A172 (cell line): ENCODE measurements at regions not wholly inside any gene's neighbourhood (a gene's known extent, or its start where the extent isn't known, plus 50 kb on each side); places are given as distances from the start of the nearest gene placed in this dataset.
"Not testable (repeated sequence)": the region's sequence is repeated elsewhere in the genome, so short reads cannot be mapped to it uniquely, and the experiment has no call there.

ENCODE experiments used
- DNase-seq: peaks from one replicate; pipeline ENCODE4 v3.0.0-alpha.2; 2015; ENCODE audit warnings: low spot score

DNA sequence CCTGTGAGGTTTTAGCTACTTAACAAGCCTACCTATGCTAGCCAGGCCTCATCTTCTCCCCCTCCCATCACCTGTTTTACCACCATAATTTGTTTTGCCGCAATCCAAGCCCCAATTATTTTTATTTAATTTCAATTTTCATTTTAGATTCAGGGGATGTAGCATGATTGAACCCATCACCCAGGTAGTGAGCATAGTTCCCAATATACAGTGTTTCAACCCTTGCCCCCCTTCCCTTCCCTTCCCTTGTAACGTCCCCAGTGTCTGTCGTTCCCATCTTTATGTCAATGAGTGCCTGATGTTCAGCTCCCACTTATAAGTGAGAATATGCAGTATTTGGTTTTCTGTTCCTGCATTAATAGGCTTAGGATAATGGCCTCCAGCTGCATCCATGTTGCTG, 885.0 kb downstream of the UQCRFS1 start:
- DNase-seq, result no peak

- no peak for DNase-seq
Measured at GRCh38 chr19:28326746-28327145, 886.2 kb downstream of the UQCRFS1 start.

DNA sequence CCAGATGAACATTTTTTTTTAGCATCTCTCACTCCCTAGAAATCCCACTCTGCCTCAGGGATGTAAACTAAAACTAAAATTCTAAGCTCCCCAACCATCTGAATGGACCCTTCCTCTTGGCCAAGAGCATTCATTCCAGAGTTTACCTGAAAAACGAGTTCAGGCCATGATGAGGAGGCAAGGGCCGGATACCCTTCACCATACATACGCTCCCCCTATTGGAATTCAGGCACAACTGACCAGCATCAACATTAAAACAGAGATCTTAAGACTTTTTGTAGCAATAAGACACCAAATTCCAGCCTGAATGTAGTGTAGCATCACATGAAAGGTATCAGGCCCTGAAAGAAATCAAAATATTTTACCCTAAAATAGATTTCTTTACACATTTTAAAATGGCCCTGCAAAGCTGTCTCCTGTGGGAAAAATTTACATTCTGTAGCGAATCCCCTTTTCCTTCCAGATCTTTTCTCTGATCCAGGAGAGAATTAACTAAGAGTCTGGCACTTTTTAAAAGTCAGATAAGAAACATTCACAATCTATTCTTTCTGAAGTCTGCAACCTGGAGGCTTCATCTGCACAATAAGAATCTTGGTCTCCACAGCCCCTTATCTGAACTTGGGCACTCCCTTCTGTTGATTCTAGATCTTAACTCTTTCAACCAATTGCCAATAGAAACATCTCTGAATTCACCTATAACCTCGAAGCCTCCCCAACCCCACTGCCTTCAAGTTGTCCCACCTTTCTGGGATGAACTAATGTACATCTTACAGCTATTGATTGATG, 888.5 kb downstream of the UQCRFS1 start:
- DNase-seq, result no peak

DNA sequence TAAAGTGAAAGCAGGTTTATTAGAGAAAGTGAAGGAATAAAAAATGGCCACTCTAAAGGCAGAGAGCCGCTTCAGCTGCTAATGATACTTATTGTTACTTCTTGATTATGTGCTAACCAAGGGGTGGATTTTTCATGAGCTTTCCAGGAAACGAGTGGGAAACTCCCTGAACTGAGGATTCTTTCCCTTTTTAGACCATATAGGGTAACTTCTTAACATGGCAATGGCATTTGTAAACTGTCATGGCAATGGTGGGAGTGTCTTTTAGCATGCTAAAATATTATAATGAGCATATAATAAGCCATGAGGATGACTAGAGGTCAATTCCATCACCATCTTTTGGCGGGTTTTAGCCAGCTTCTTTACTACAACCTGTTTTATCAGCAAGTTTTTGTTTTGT, 890.0 kb downstream of the UQCRFS1 start:
- DNase-seq, result no peak

DNA sequence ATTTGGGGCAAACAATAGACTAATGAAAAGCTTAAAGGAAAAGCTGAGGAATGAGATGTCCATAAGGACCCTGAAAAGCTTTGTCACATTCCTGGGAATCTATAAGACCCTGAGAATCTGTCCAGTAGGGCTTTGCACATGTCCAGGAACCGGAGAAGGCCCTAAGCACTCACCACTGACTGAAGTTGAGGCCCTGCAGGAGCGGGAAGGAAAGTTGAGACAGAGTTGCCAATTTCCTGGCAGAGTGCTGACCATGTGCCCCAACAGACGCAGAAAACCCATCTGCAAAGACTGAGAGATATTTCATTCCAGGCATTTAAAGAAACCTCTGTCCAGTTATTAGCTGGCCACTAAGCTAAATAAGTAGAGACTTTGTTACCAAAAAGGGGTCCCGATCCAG, 890.5 kb downstream of the UQCRFS1 start:
- no peak for DNase-seq

GRCh38 chr19:28319918-28320317, 893.0 kb downstream of the UQCRFS1 start:
- DNase-seq, result no peak

GRCh38 chr19:28319227-28319626, 893.7 kb downstream of the UQCRFS1 start:
- DNase-seq, result no peak

DNA sequence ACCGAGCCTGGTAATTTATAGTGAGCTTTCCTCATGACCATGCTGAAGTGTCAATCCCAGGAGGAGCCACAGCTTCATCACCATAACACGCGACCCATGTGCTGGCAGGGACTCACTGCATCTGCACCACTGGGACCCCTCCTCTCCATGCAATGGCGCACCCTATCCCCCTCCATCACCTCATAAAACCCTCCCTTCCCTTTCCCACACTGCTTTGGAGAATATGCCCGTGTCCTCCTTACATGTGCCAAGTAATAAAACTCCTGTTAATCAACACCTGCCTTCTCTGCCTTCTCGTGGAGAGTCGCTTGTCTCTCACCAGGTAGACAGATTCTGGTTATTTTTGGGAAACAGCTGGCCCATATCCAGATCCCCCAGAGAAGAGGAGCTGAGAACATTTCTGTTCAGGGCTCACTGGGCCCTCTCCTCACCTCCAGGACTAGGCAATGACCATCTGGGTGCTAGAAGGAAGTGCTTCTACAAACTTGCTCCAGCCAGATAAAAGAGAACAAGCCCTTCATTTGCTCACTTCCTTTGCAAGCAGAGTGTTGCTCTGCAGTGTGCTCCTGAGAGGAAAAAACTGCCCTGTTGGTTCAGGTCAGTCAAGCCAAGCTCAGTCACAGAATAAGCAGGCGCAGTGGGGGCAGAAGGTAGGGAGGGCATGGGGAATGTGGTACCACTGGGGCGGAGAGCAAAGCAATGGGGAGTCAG, 894.3 kb downstream of the UQCRFS1 start:
- DNase-seq, result no peak

GRCh38 chr19:28316464-28316863, 896.5 kb downstream of the UQCRFS1 start:
- DNase-seq, result no peak

- no peak for DNase-seq
Measured at GRCh38 chr19:28314756-28315155, 898.2 kb downstream of the UQCRFS1 start.

GRCh38 chr19:28314287-28314686, 898.7 kb downstream of the UQCRFS1 start:
- DNase-seq, result no peak

GRCh38 chr19:28313633-28314032, 899.3 kb downstream of the UQCRFS1 start:
- peak; percentile 95 for DNase-seq

DNA sequence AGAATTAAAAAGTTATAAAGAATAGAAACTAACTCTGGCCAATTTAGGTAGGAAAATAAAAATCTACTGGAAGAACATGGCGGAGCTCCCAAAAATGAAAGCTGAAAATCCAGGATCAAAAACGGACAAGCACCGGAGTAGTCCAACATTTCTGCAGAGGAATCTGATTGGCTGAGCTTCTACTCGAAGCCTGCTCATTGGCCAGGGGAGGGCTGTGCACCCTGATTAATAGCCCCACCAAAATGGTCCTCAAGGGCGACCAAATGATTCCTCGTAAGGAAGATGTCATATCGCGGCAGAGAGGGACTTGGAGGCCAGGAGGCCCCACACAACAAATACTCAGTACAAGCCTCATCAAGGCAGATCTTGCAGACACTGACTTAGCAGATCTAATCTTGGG, 900.7 kb downstream of the UQCRFS1 start:
- no peak for DNase-seq

- not testable (repeated sequence) for DNase-seq
Measured at GRCh38 chr19:28310829-28311228, 902.1 kb downstream of the UQCRFS1 start.

GRCh38 chr19:28309070-28309469, 903.9 kb downstream of the UQCRFS1 start:
- no peak for DNase-seq

DNA sequence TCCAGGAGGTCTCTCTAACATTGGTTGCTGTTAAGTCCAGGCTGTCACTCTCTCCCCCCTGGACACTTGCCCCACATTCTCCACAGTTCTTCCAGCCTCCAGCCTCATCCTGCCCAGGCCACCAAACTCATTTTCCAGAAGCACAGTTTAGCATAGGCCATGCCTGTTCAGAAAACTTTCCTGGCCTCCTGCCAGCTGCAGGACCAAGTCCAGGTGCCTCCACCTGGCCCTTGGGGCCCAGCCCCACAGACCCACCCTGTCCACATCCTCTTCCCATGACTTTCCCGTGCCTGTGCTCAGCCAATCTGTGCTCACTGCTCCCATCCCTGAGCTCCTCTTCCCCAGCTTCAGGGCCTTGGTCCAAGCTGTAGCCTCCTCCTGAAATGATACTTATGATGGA, 905.0 kb downstream of the UQCRFS1 start:
- DNase-seq, result no peak

- DNase-seq, result no peak
Measured at GRCh38 chr19:28307487-28307886, 905.5 kb downstream of the UQCRFS1 start.

DNA sequence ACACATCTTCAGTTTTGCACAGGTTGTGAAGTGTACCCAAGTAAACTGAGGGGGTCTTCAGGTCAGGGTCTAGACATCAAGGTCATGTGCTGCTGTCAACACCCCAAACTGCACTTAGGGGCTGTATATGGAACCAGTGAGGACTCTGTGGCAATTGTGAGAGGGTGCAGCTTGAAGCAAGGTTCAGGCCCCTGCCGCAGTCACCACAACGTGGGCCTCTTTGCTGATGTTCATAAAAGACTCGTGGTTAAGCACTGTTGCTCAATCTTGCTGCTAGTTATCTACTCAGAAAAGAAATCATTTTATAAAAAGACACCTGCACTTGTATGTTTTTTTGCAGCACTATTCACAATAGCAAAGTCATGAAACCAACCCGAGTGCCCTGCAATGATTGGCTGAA, 907.4 kb downstream of the UQCRFS1 start:
- no peak for DNase-seq

- no peak for DNase-seq
Measured at GRCh38 chr19:28303502-28303901, 909.4 kb downstream of the UQCRFS1 start.

DNA sequence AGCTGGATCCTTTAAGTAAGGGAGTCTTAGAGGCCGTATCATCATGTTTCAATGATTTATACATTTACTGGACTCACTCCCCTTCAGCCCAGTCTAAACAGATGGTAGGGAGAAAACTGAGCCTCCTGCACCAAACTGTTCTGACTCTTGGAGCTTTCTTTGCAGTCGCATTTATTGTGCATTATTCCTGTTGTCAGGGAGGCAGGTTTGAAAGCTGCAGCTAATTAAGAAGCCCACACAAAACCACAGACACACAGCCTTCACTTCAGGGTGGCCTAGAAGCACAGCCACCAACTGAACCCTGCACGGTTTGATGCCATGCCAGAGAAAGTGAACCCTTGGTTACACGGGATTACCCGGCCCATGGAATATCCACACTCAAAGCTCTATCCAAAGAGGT, 911.0 kb downstream of the UQCRFS1 start:
- DNase-seq, result no peak

DNA sequence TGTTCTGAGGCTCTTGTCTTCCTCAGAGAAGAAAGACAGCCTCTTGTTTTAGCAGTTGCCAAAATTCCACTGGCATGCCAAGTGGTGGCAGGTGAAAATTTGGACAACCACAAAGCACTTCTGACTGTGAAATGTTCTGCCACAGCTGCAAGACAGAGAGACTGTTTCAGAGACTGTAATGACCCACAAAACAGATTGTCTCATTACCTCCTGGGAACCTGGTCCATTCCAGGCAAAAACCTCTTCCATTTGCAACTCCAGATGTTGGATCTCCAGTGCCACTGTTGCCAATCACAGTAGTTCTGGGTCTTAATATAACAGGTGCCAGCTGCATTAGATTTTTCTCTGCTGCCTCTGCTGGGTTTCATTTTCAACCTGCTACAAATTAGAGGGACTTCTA, 911.5 kb downstream of the UQCRFS1 start:
- DNase-seq, result no peak

DNA sequence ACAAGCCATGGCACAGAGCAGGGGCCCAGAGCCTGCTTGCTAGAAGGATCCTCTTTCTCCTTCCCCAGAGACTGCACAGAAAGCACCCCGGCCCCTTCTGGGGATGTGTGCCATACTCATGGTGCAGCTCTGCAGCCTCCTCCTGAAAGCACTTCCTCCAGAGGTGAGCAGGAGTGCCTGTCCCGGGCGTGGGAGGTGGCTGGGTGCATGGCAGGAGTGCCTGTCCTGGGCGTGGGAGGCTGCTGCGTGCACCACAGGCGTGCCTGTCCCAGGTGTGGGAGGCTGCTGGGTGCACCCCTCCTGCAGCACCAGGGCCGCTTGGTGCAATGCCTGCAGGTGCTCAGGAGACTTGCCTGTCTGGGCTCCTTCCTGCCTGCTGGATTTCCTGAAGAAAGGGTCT, 913.3 kb downstream of the UQCRFS1 start:
- DNase-seq, result no peak

DNA sequence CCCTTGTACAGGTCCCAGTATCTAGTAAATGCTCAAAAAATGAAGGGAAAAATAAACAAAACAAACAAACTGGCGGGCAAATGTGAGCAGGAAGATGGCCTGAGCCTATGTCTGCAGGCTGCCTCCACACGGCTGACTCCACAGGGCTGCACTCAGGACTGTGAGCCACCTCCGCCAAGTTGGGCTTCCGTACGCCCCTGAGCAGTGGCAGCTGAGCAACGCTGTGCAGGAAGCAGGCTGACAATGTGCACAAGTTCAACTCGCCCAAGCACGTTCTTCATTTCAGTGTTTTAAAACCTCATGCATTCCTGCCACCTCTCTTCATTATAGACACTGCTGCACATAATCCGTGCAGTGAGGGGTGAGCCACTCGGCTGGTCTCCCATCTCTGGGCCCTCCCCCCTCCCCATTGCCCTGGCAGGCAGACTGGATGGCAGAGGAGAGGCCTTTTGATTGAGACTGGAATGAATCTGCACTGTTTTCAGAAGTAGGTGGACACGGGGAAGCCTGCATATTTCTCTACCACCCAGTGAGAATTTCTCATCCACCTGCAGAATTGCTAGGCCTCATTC, 915.3 kb downstream of the UQCRFS1 start:
- no peak for DNase-seq
